ENCODE measurements at regions not wholly inside any gene's neighbourhood (a gene's known extent, or its start where the extent isn't known, plus 50 kb on each side); places are given as distances from the start of the nearest gene placed in this dataset.

GRCh38 chr5:98425640-98426039, 347.8 kb upstream of the RGMB start:
- no peak overlapping the region for H3K4me3 ChIP-seq (ENCODE audit: low read length)
- peak; percentile 48 for DNase-seq (ENCODE audit: low read depth)
- TF ChIP-seq, protein P1, sequence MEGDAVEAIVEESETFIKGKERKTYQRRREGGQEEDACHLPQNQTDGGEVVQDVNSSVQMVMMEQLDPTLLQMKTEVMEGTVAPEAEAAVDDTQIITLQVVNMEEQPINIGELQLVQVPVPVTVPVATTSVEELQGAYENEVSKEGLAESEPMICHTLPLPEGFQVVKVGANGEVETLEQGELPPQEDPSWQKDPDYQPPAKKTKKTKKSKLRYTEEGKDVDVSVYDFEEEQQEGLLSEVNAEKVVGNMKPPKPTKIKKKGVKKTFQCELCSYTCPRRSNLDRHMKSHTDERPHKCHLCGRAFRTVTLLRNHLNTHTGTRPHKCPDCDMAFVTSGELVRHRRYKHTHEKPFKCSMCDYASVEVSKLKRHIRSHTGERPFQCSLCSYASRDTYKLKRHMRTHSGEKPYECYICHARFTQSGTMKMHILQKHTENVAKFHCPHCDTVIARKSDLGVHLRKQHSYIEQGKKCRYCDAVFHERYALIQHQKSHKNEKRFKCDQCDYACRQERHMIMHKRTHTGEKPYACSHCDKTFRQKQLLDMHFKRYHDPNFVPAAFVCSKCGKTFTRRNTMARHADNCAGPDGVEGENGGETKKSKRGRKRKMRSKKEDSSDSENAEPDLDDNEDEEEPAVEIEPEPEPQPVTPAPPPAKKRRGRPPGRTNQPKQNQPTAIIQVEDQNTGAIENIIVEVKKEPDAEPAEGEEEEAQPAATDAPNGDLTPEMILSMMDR (conservative IDR thresholded peaks at IDR 0.05; ENCODE audit: low read length) = no peak

DNA sequence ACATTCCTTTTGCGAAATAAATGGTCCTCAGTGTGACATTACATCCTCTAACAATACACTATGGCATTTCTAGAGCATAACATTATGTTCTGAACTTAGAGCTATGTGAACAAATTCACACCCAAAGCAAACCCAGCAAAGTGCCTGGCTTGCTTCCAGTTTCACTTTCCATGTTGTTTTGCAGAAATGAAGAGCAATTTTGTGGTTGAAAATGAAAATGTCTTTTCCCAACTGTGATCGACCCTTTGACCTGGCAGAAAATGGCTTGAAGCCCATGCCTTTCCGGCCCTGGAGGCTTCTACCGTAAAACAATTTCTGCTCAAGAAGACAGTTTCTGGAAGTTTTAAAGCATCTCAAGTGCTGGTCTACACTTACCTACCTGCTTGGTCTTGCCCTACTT, 344.7 kb upstream of the RGMB start:
- no peak overlapping the region for H3K4me3 ChIP-seq (ENCODE audit: low read length)
- TF ChIP-seq, protein P1 (conservative IDR thresholded peaks at IDR 0.05; ENCODE audit: low read length) = no peak
- peak; percentile 73 for DNase-seq (ENCODE audit: low read depth)

- TF ChIP-seq, protein P1 (conservative IDR thresholded peaks at IDR 0.05; ENCODE audit: low read length) = no peak
- DNase-seq (ENCODE audit: low read depth) = no peak
- H3K4me3 ChIP-seq (ENCODE audit: low read length) = no peak overlapping the region
These were observed 341.1 kb upstream of the RGMB start for GRCh38 chr5:98432378-98432777.

- peak; percentile 31 for DNase-seq (ENCODE audit: low read depth)
- TF ChIP-seq, protein P1 (conservative IDR thresholded peaks at IDR 0.05; ENCODE audit: low read length) = no peak
- no peak overlapping the region for H3K4me3 ChIP-seq (ENCODE audit: low read length)
These were observed 340.4 kb upstream of the RGMB start for GRCh38 chr5:98433022-98433421.

- H3K4me3 ChIP-seq (ENCODE audit: low read length) = no peak overlapping the region
- TF ChIP-seq, protein P1 (conservative IDR thresholded peaks at IDR 0.05; ENCODE audit: low read length) = no peak
- peak; percentile 24 for DNase-seq (ENCODE audit: low read depth)
These were observed 339.8 kb upstream of the RGMB start for GRCh38 chr5:98433673-98434072.

- no peak for DNase-seq (ENCODE audit: low read depth)
- no peak overlapping the region for H3K4me3 ChIP-seq (ENCODE audit: low read length)
- TF ChIP-seq, protein P1 (conservative IDR thresholded peaks at IDR 0.05; ENCODE audit: low read length) = no peak
These were observed 336.8 kb upstream of the RGMB start for GRCh38 chr5:98436667-98437066.

DNA sequence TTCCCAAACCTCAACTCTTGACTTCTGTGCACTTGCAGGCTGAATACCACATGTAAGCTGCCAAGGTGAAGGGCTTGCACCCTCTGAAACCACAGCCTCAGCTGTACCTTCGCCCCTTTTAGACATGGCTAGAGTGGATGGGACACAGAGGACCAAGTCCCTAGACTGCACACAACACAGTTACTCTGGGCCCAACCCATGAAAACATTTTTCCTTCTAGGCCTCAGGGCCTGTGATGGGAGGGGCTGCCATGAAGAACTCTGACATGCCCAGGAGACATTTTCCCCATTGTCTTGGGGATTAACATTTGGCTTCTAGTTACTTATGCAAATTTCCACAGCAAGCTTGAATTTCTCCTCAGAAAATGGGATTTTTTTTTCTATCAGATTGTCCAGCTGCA, 331.0 kb upstream of the RGMB start:
- TF ChIP-seq, protein P1 (conservative IDR thresholded peaks at IDR 0.05; ENCODE audit: low read length) = no peak
- no peak overlapping the region for H3K4me3 ChIP-seq (ENCODE audit: low read length)

More for the DNA sequence above, 331.0 kb upstream of the RGMB start:
- no peak for DNase-seq (ENCODE audit: low read depth)
